MCF 10A (cell line): ENCODE measurements at regions not wholly inside any gene's neighbourhood (a gene's known extent, or its start where the extent isn't known, plus 50 kb on each side); places are given as distances from the start of the nearest gene placed in this dataset.

ENCODE experiments used
- BruUV-seq: library from RNA; stranded (reverse); fragments of 400-500 nt; replicated peaks from 2 replicates; lab custom pipeline; 2021; lab: Mats Ljungman, UMichigan
- CTCF ChIA-PET: fragments of 300-600 bp; sonication (Branson Sonifier 250); formaldehyde crosslinking; extraction: SDS; loops from one replicate; lab custom pipeline; 2021; ENCODE audit warnings: antibody characterized with exemption, inconsistent platforms; lab: Yijun Ruan, JAX
- POLR2A ChIA-PET: fragments of 300-600, 350-650 bp; sonication (Branson Sonifier 250); formaldehyde crosslinking; extraction: SDS; loops from one replicate; lab custom pipeline; 2020; ENCODE audit warnings: antibody characterized with exemption, inconsistent platforms; lab: Yijun Ruan, JAX
- DNase-seq: peaks from one replicate; pipeline ENCODE4 v3.0.0-alpha.2; 2018; ENCODE audit not compliant: unreplicated experiment
- H3K27ac Mint-ChIP-seq: one replicate; pipeline ENCODE4 v1.8.0; 2022; ENCODE audit warnings: mild to moderate bottlenecking, low read depth, mixed read lengths; ENCODE audit not compliant: unreplicated experiment
- H3K27me3 Mint-ChIP-seq: one replicate; pipeline ENCODE4 v1.8.0; 2022; ENCODE audit warnings: mixed read lengths; ENCODE audit not compliant: insufficient read depth, unreplicated experiment
- H3K36me3 Mint-ChIP-seq: one replicate; pipeline ENCODE4 v1.8.0; 2022; ENCODE audit warnings: mild to moderate bottlenecking, moderate library complexity, mixed read lengths; ENCODE audit not compliant: insufficient read depth, unreplicated experiment
- H3K4me1 Mint-ChIP-seq: one replicate; pipeline ENCODE4 v1.8.0; 2022; ENCODE audit warnings: mixed read lengths; ENCODE audit not compliant: insufficient read depth, unreplicated experiment
- H3K4me3 Mint-ChIP-seq: one replicate; pipeline ENCODE4 v1.8.0; 2022; ENCODE audit warnings: mild to moderate bottlenecking, moderate library complexity, mixed read lengths; ENCODE audit not compliant: unreplicated experiment
- H3K9me3 Mint-ChIP-seq: one replicate; pipeline ENCODE4 v1.8.0; 2022; ENCODE audit warnings: mixed read lengths; ENCODE audit not compliant: unreplicated experiment
- CTCF ChIP-seq: fragments of 200-600 bp; IDR thresholded peaks from one replicate; pipeline ENCODE4 v1.8.0; 2022; ENCODE audit warnings: antibody characterized with exemption, mild to moderate bottlenecking; ENCODE audit not compliant: unreplicated experiment
- intact Hi-C: fragments of 100-400 bp; cut with micrococcal nuclease; formaldehyde crosslinking; loops from 2 replicates; pipeline ENCODE4 v1.14.1; 2022

- CTCF ChIA-PET: interaction anchor here (0.6 kb wide), 1 partner anchor 85 kb away, joined by 3 read pairs; no protein-coding TSS in a partner anchor
- H3K4me3 Mint-ChIP-seq: no peak overlapping the region
These were observed 86.1 kb upstream of the ZNF217 start for GRCh38 chr20:53679597-53680309.

DNA sequence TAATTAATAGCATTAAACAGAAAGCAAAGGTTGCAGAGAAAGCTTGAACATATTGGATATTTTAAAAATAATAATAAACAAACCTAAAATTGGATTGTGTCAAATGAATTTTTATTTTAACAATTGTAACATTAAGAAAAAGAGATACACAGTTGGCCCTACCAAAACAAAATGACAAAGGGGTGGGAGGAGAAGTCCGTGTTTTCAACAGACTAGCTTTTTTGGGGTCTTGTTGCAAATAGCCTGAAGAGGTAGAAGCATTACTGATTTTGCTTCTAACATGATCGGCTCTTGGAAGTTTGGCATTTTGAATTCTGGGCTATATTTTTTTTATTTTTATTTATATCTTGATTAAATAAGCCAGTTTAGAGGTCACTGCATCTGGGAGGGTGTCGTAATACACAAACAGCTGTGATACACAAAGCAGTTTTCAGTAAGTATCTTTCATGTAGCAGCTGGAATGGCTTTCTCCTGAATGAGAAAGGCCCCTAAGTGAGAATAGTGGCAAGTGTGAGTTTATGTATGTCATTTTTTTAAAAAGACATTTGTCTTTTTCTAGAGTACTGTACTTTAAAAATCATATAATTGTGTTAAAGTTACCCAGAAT is 85.5 kb upstream of the ZNF217 start:
- ChIA-PET CTCF (interaction anchor here (0.5 to 0.7 kb wide), 4 partner anchors 18 to 142 kb away, joined by 3 to 4 read pairs (median 4); no protein-coding TSS in a partner anchor), POLR2A (interaction anchor here (0.7 to 0.9 kb wide), 3 partner anchors 29 to 59 kb away, joined by 3 to 4 read pairs (median 3); no protein-coding TSS in a partner anchor)
- DNase-seq: no peak
- H3K36me3 Mint-ChIP-seq: no peaks in the 10 kb centered on the region
- H3K27ac Mint-ChIP-seq: no peak overlapping the region
- H3K9me3 Mint-ChIP-seq: no peaks in the 10 kb centered on the region
- TF ChIP-seq CTCF: no peak
- intact Hi-C loops: no loop called here
- H3K4me1 Mint-ChIP-seq: peaks cover 5% of the 10 kb centered on the region
- H3K4me3 Mint-ChIP-seq: no peak overlapping the region
- H3K27me3 Mint-ChIP-seq: no peaks in the 10 kb centered on the region
- BruUV-seq: no TSS peak

More at GRCh38 chr20:53679597-53680309, 86.1 kb upstream of the ZNF217 start:
- no peaks in the 10 kb centered on the region for H3K36me3 Mint-ChIP-seq
- no peaks in the 10 kb centered on the region for H3K27me3 Mint-ChIP-seq
- no peak for DNase-seq
- intact Hi-C loops: no loop called here
- no peak overlapping the region for H3K27ac Mint-ChIP-seq
- H3K4me1 Mint-ChIP-seq: peaks cover 5% of the 10 kb centered on the region
- POLR2A ChIA-PET: interaction anchor here (0.9 kb wide), 2 partner anchors 28 to 37 kb away, joined by 3 to 4 read pairs; no protein-coding TSS in a partner anchor
- no TSS peak for BruUV-seq
- no peaks in the 10 kb centered on the region for H3K9me3 Mint-ChIP-seq
- TF ChIP-seq CTCF: no peak

DNA sequence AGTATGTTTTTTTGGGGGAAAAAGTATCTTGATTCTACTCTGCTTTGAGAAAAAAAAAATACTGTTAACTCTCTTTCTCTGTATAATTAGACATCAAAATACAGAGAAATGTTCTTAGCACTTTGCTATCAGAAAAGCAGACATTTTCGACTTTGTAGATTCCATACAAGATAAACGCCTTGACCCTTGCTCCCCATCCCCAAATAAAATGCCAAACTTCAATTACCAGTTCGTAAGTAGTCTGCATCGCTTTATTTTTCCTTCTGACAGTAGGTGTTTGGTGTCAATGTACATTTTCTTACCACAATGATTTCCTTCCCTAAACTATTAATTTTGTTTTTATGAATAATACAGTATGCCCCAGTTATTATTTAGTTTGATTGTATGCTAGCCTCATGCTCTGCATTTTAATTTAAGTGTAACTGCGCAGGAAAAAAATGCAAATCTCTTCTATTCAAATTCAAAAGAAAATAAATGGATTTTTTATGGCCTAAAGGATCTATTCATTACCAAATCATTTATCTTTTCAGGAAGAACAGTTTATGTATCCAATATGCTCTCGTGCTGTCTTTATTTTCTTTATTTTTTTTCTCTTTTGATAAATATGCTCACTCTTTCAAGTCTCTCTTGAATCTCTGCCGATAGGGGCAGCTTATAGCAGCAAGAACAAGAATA is 84.8 kb upstream of the ZNF217 start:
- no peak for TF ChIP-seq CTCF
- BruUV-seq: no TSS peak
- H3K4me3 Mint-ChIP-seq: no peak overlapping the region
- no peaks in the 10 kb centered on the region for H3K27me3 Mint-ChIP-seq
- H3K9me3 Mint-ChIP-seq: no peaks in the 10 kb centered on the region
- H3K4me1 Mint-ChIP-seq: peaks cover 5% of the 10 kb centered on the region
- intact Hi-C loops: no loop called here
- CTCF ChIA-PET: interaction anchor here (0.5 to 0.7 kb wide), 4 partner anchors 18 to 141 kb away, joined by 3 to 4 read pairs (median 4); no protein-coding TSS in a partner anchor
- POLR2A ChIA-PET: interaction anchor here (0.7 kb wide), 1 partner anchor 58 kb away, joined by 3 read pairs; no protein-coding TSS in a partner anchor
- no peak overlapping the region for H3K27ac Mint-ChIP-seq
- DNase-seq: no peak
- no peaks in the 10 kb centered on the region for H3K36me3 Mint-ChIP-seq
